Sigmoid colon (tissue), 6 donors: ENCODE measurements at regions not wholly inside any gene's neighbourhood (a gene's known extent, or its start where the extent isn't known, plus 50 kb on each side); places are given as distances from the start of the nearest gene placed in this dataset.

Experiments
- DNase-seq: peaks from one replicate; pipeline ENCODE4 v3.0.0-alpha.2; 2019
- H3K27ac ChIP-seq, 4 donors: fragments of 200-600 bp; sonication (generic); one replicate each; pipeline ENCODE4 v1.5.1; 2016 to 2019; ENCODE audit warnings: mild to moderate bottlenecking in 1 of 4
- H3K27me3 ChIP-seq, 3 donors: fragments of 200-600 bp; sonication (generic); one replicate each; pipeline ENCODE4 v1.5.1; 2019; ENCODE audit warnings: mild to moderate bottlenecking in 1 of 3
- H3K36me3 ChIP-seq, 4 donors: fragments of 200-600 bp; sonication (generic); one replicate each; pipeline ENCODE4 v1.5.1; 2016 to 2019
- H3K4me1 ChIP-seq, 4 donors: fragments of 200-600 bp; sonication (generic); one replicate each; pipeline ENCODE4 v1.5.1; 2017 to 2019
- H3K4me3 ChIP-seq, 4 donors: fragments of 200-600 bp; sonication (generic); one replicate each; pipeline ENCODE4 v1.5.1; 2017 to 2019; ENCODE audit warnings: mild to moderate bottlenecking in 2 of 4, moderate library complexity in 1 of 4
- H3K9me3 ChIP-seq, 4 donors: fragments of 200-600 bp in 3 of 4; sonication (generic) in 3 of 4; one replicate each; pipeline versions ENCODE4 v1.5.1 to v1.6.1; 2013 to 2019
- EP300 ChIP-seq, 4 donors: sonication (generic); formaldehyde crosslinking; IDR thresholded peaks; one replicate each; pipeline ENCODE4 v1.6.1; 2017; ENCODE audit warnings: antibody characterized with exemption in 4 of 4
- POLR2A ChIP-seq, 2 donors: fragments of 450-650 bp; IDR thresholded peaks; one replicate each; pipeline ENCODE4 v1.6.1; 2016; ENCODE audit warnings: antibody characterized with exemption in 2 of 2, mild to moderate bottlenecking in 2 of 2, moderate library complexity in 2 of 2
- POLR2AphosphoS5 ChIP-seq, 4 donors: sonication (generic); formaldehyde crosslinking; IDR thresholded peaks; one replicate each; pipeline ENCODE4 v1.6.1; 2017; ENCODE audit warnings: antibody characterized with exemption in 4 of 4
- WGBS, 2 donors: extraction: QIAGEN DNeasy Blood & Tissue Kit; methylation state at CpG; one replicate each; pipeline ENCODE4 v1.1.7; 2013; 5-methylcytosine and 5-hydroxymethylcytosine counted together
- intact Hi-C: fragments of 100-400 bp; cut with DNase I; formaldehyde crosslinking; loops from one replicate; pipeline ENCODE4 v1.15.1; 2023
- TF ChIP-seq, protein P1 (sequence below), 4 experiments: fragments of 450-650 bp in 3 of 4; fragments of 200-600 bp in 1 of 4; IDR thresholded peaks; one replicate each; pipeline ENCODE4 v1.5.1; 2016 to 2019; ENCODE audit warnings: antibody characterized with exemption in 4 of 4, mild to moderate bottlenecking in 3 of 4, moderate library complexity in 2 of 4
- donor health status: healthy with polysubstance abuse.
- donor health status: healthy.

- no peak overlapping the region for H3K4me3 ChIP-seq
- intact Hi-C loops = no loop called here
- no peak for DNase-seq
- 90 to 91% methylated on average over 1 of the region's 1 CpG for WGBS, 2 donors
- no peak overlapping the region for H3K27ac ChIP-seq
- TF ChIP-seq EP300 (IDR thresholded peaks at IDR 0.05) = no peak
- TF ChIP-seq, protein P1, sequence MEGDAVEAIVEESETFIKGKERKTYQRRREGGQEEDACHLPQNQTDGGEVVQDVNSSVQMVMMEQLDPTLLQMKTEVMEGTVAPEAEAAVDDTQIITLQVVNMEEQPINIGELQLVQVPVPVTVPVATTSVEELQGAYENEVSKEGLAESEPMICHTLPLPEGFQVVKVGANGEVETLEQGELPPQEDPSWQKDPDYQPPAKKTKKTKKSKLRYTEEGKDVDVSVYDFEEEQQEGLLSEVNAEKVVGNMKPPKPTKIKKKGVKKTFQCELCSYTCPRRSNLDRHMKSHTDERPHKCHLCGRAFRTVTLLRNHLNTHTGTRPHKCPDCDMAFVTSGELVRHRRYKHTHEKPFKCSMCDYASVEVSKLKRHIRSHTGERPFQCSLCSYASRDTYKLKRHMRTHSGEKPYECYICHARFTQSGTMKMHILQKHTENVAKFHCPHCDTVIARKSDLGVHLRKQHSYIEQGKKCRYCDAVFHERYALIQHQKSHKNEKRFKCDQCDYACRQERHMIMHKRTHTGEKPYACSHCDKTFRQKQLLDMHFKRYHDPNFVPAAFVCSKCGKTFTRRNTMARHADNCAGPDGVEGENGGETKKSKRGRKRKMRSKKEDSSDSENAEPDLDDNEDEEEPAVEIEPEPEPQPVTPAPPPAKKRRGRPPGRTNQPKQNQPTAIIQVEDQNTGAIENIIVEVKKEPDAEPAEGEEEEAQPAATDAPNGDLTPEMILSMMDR (IDR thresholded peaks at IDR 0.05) = no peak
- TF ChIP-seq POLR2AphosphoS5 (IDR thresholded peaks at IDR 0.05) = no peak
- no peak for TF ChIP-seq POLR2A (IDR thresholded peaks at IDR 0.05)
- H3K4me1 ChIP-seq = no peaks in the 10 kb centered on the region
- H3K9me3 ChIP-seq = no peaks in the 10 kb centered on the region
- no peaks in the 10 kb centered on the region for H3K36me3 ChIP-seq
- no peaks in the 10 kb centered on the region for H3K27me3 ChIP-seq
Measured at GRCh38 chr10:20670579-20670978, 226.5 kb downstream of the NEBL start.

- H3K27ac ChIP-seq = no peak overlapping the region
- TF ChIP-seq, protein P1 (IDR thresholded peaks at IDR 0.05) = no peak
- TF ChIP-seq EP300 (IDR thresholded peaks at IDR 0.05) (no peak), POLR2A (IDR thresholded peaks at IDR 0.05) (no peak), POLR2AphosphoS5 (IDR thresholded peaks at IDR 0.05) (no peak)
- intact Hi-C loops = no loop called here
Measured at GRCh38 chr10:20668985-20669384, 228.1 kb downstream of the NEBL start.

DNA sequence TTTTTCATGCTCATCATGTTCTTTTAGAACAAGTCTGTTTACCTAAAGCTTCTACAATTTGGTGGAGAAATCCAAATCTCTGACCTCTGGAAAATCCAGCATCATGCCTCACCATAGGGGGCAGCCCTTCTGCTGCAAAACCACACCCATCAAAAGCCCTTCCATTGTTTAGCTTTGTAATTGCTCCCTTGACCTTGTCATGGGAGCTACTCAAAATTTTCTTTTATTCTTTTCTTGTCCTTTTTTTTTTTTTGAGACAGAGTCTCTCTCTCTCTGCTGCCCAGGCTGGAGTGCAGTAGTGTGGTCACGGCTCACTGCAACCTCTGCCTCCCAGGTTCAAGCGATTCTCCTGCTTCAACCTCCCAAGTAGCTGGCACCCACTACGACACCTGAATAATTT is 234.4 kb downstream of the NEBL start:
- Histone ChIP-seq H3K9me3 (no peaks in the 10 kb centered on the region), H3K36me3 (no peaks in the 10 kb centered on the region), H3K27ac (no peak overlapping the region), H3K4me1 (no peaks in the 10 kb centered on the region), H3K27me3 (no peaks in the 10 kb centered on the region), H3K4me3 (no peak overlapping the region)
- WGBS, 2 donors = 90 to 96% methylated on average over 3 of the region's 3 CpGs
- TF ChIP-seq EP300 (IDR thresholded peaks at IDR 0.05) = no peak
- no peak for TF ChIP-seq POLR2A (IDR thresholded peaks at IDR 0.05)
- TF ChIP-seq POLR2AphosphoS5 (IDR thresholded peaks at IDR 0.05) = no peak
- TF ChIP-seq, protein P1 (IDR thresholded peaks at IDR 0.05) = no peak
- intact Hi-C loops = no loop called here
- no peak for DNase-seq

More at GRCh38 chr10:20668985-20669384, 228.1 kb downstream of the NEBL start:
- no peak overlapping the region for H3K4me3 ChIP-seq
- no peak for DNase-seq
- no peaks in the 10 kb centered on the region for H3K9me3 ChIP-seq
- H3K27me3 ChIP-seq = no peaks in the 10 kb centered on the region
- no peaks in the 10 kb centered on the region for H3K4me1 ChIP-seq
- no peaks in the 10 kb centered on the region for H3K36me3 ChIP-seq

DNA sequence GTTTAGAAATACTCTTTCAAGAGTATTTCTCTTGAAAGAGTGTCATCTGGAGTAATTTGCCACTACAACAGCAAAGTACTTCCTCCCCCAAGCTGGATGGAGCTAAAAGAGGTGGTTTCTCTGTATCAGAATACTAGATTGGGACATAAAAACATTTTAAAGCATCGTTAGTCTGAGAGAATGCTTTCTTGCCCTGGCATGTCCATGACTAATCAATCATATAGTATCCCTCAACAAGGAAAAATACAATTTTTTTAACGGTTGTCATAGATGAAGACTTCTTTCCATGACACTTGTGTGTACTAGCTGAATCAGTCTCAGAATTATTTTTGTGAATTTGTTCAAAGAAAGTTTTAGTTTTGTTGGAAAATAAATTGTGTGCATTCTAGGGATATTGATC is 237.9 kb downstream of the NEBL start:
- no peaks in the 10 kb centered on the region for H3K36me3 ChIP-seq
- TF ChIP-seq, protein P1 (IDR thresholded peaks at IDR 0.05) = no peak
- TF ChIP-seq EP300 (IDR thresholded peaks at IDR 0.05) (no peak), POLR2A (IDR thresholded peaks at IDR 0.05) (no peak), POLR2AphosphoS5 (IDR thresholded peaks at IDR 0.05) (no peak)
- H3K4me1 ChIP-seq = no peaks in the 10 kb centered on the region
- no peak for DNase-seq
- H3K4me3 ChIP-seq = no peak overlapping the region
- 60 to 83% methylated on average over 2 of the region's 2 CpGs for WGBS, 2 donors
- intact Hi-C loops = no loop called here
- H3K27ac ChIP-seq = no peak overlapping the region
- no peaks in the 10 kb centered on the region for H3K9me3 ChIP-seq
- no peaks in the 10 kb centered on the region for H3K27me3 ChIP-seq

GRCh38 chr10:20658158-20658557 is 239.0 kb downstream of the NEBL start:
- intact Hi-C loops = no loop called here
- no peak for TF ChIP-seq EP300 (IDR thresholded peaks at IDR 0.05)
- TF ChIP-seq, protein P1 (IDR thresholded peaks at IDR 0.05) = no peak
- TF ChIP-seq POLR2A (IDR thresholded peaks at IDR 0.05) = no peak
- TF ChIP-seq POLR2AphosphoS5 (IDR thresholded peaks at IDR 0.05) = no peak
- WGBS, 2 donors = 96 to 98% methylated on average over 4 of the region's 4 CpGs

More at GRCh38 chr10:20658158-20658557, 239.0 kb downstream of the NEBL start:
- H3K4me1 ChIP-seq = no peaks in the 10 kb centered on the region
- no peak overlapping the region for H3K27ac ChIP-seq
- no peaks in the 10 kb centered on the region for H3K36me3 ChIP-seq
- no peaks in the 10 kb centered on the region for H3K9me3 ChIP-seq
- no peak overlapping the region for H3K4me3 ChIP-seq
- H3K27me3 ChIP-seq = no peaks in the 10 kb centered on the region
- no peak for DNase-seq
